SU-DHL-6 (cell line): ENCODE measurements at regions not wholly inside any gene's neighbourhood (a gene's known extent, or its start where the extent isn't known, plus 50 kb on each side); places are given as distances from the start of the nearest gene placed in this dataset.

Experiments
- CTCF ChIP-seq: fragments of 200-600 bp; sonication (generic); IDR thresholded peaks from one replicate; pipeline ENCODE4 v1.5.1; 2017; ENCODE audit warnings: antibody characterized with exemption, mild to moderate bottlenecking, low read length, moderate library complexity; ENCODE audit not compliant: insufficient read depth, poor library complexity, severe bottlenecking
- EZH2phosphoT487 ChIP-seq: fragments of 200-600 bp; sonication (generic), shearing (Covaris generic); conservative IDR thresholded peaks from 2 replicates; pipeline ENCODE4 v1.6.1; 2018; ENCODE audit warnings: mild to moderate bottlenecking, antibody characterized with exemption, low read length, moderate library complexity, mixed read lengths

- TF ChIP-seq CTCF (no peak), EZH2phosphoT487 (no peak)
Measured at GRCh38 chr10:57964351-57964750, 303.3 kb downstream of the IPMK start.
